HL-60 (cell line): ENCODE measurements at regions not wholly inside any gene's neighbourhood (a gene's known extent, or its start where the extent isn't known, plus 50 kb on each side); places are given as distances from the start of the nearest gene placed in this dataset.

Experiments
- POLR2AphosphoS5 ChIP-seq: IDR thresholded peaks from 2 replicates; pipeline ENCODE4 v1.6.1; 2012; ENCODE audit warnings: low read depth
- TF ChIP-seq, protein P1 (sequence below): IDR thresholded peaks from one replicate; pipeline ENCODE4 v1.5.1; 2011; ENCODE audit warnings: low read length, control low read depth, inconsistent platforms; ENCODE audit not compliant: insufficient read depth

DNA sequence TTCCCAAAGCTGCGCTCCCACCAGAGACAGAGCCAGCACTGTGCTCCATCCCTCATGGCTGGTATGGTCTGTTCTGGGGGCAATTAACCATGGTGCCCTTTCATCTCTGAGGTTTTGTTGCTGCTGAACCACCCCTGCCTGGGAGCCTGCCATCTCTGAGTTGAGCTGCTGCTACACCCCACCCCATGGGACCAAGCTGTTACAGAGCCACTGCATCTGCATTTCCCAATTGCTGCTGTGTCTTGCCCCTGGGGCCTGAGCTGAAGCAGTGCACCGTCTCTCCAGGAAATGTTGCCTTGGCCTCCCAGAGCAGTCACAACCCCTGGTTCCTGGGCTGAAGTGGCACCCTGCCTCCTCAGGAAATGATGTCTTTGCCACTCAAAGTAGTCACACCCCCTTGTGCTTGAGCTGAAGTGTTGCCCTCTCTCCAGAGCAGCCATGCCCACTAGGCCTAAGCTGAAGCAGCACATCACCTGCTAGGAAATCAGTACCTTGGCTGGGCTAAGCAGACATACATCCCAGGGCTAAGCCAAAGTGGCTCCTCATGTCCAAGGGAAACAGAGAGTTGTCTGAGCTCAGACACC lies 140.3 kb downstream of the RERGL start:
- TF ChIP-seq, protein P1, sequence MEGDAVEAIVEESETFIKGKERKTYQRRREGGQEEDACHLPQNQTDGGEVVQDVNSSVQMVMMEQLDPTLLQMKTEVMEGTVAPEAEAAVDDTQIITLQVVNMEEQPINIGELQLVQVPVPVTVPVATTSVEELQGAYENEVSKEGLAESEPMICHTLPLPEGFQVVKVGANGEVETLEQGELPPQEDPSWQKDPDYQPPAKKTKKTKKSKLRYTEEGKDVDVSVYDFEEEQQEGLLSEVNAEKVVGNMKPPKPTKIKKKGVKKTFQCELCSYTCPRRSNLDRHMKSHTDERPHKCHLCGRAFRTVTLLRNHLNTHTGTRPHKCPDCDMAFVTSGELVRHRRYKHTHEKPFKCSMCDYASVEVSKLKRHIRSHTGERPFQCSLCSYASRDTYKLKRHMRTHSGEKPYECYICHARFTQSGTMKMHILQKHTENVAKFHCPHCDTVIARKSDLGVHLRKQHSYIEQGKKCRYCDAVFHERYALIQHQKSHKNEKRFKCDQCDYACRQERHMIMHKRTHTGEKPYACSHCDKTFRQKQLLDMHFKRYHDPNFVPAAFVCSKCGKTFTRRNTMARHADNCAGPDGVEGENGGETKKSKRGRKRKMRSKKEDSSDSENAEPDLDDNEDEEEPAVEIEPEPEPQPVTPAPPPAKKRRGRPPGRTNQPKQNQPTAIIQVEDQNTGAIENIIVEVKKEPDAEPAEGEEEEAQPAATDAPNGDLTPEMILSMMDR: no peak
- no peak for TF ChIP-seq POLR2AphosphoS5
